Activated CD4-positive, alpha-beta T cell treated with anti-CD3 and anti-CD28 coated beads, Interleukin-2, amount 50 U/mL, for 16 hours (primary cell): ENCODE measurements at regions not wholly inside any gene's neighbourhood (a gene's known extent, or its start where the extent isn't known, plus 50 kb on each side); places are given as distances from the start of the nearest gene placed in this dataset.
"Not testable (repeated sequence)": the region's sequence is repeated elsewhere in the genome, so short reads cannot be mapped to it uniquely, and the experiment has no call there.

Source experiments
- DNase-seq: peaks from one replicate; pipeline ENCODE4 v3.0.0-alpha.2; 2020

GRCh38 chr17:72566671-72567484 lies 446.1 kb downstream of the SOX9 start:
- DNase-seq: no peak

- DNase-seq: no peak
These were observed 447.0 kb downstream of the SOX9 start for GRCh38 chr17:72567774-72568173.

GRCh38 chr17:72569148-72569946 lies 448.5 kb downstream of the SOX9 start:
- DNase-seq: no peak

GRCh38 chr17:72571813-72572396 lies 451.1 kb downstream of the SOX9 start:
- no peak for DNase-seq

- no peak for DNase-seq
These were observed 452.0 kb downstream of the SOX9 start for GRCh38 chr17:72572604-72573491.

GRCh38 chr17:72573492-72573801 lies 452.6 kb downstream of the SOX9 start:
- DNase-seq: not testable (repeated sequence)

- no peak for DNase-seq
These were observed 454.1 kb downstream of the SOX9 start for GRCh38 chr17:72574675-72575510.

GRCh38 chr17:72575542-72576233 lies 454.9 kb downstream of the SOX9 start:
- no peak for DNase-seq

GRCh38 chr17:72576289-72576759 lies 455.5 kb downstream of the SOX9 start:
- DNase-seq: no peak

- no peak for DNase-seq
These were observed 458.1 kb downstream of the SOX9 start for GRCh38 chr17:72578817-72579470.

GRCh38 chr17:72579990-72580320 lies 459.1 kb downstream of the SOX9 start:
- no peak for DNase-seq

- DNase-seq: no peak
These were observed 459.7 kb downstream of the SOX9 start for GRCh38 chr17:72580321-72581127.

GRCh38 chr17:72587156-72587555 lies 466.3 kb downstream of the SOX9 start:
- DNase-seq: no peak

GRCh38 chr17:72587773-72588511 lies 467.1 kb downstream of the SOX9 start:
- DNase-seq: peak; percentile 20

GRCh38 chr17:72588561-72588960 lies 467.7 kb downstream of the SOX9 start:
- DNase-seq: no peak

- peak; percentile 35 for DNase-seq
These were observed 468.1 kb downstream of the SOX9 start for GRCh38 chr17:72588961-72589360.

- no peak for DNase-seq
These were observed 469.6 kb downstream of the SOX9 start for GRCh38 chr17:72590382-72590781.

- no peak for DNase-seq
These were observed 470.1 kb downstream of the SOX9 start for GRCh38 chr17:72590882-72591281.
